DMS 273 treated with DMSO at 0.1 percent for 48 hours (cell line): ENCODE measurements at regions not wholly inside any gene's neighbourhood (a gene's known extent, or its start where the extent isn't known, plus 50 kb on each side); places are given as distances from the start of the nearest gene placed in this dataset.

Source experiments
- DNase-seq: peaks from one replicate; lab custom pipeline; 2025; lab: John Stamatoyannopoulos, UW

DNA sequence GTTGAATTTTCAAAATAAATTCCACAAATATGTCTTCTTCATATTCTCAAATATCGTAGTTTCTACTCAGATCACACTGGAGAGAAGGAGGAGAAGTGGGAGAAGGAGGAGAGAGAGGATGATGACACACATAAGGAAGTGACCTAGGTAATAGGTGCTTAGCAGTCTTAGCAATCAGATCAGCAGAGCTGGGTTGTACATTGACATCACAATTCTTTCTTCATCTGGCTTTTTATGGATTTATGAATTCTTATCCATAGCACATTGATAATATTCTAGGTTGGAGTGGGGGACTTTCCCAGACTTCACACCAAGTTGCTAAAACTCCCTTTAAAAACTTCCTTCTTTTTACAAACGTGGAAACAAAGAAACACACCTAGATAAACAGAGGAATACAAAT is 86.9 kb downstream of the FGF9 start:
- no peak for DNase-seq

GRCh38 chr13:21758441-21758840 is 87.6 kb downstream of the FGF9 start:
- DNase-seq, result no peak

DNA sequence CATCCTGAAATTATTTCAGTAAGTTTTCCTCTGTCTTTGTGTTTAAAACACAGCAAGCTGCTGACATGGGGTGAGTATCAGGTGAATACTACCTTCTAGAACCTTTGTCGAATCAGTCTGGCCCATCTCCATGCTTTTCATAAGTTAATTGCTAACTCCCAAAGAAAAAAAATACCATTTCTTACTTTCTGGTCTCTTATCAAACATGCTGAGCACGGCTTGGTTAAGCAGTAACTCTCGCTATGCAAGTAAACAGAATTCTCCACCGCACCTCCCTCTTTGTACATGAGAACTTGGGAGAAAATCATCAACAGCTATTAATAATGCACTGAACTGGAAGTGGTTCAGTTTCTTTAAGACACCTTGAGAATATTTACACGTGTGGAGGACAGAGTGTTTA is 88.6 kb downstream of the FGF9 start:
- no peak for DNase-seq

DNA sequence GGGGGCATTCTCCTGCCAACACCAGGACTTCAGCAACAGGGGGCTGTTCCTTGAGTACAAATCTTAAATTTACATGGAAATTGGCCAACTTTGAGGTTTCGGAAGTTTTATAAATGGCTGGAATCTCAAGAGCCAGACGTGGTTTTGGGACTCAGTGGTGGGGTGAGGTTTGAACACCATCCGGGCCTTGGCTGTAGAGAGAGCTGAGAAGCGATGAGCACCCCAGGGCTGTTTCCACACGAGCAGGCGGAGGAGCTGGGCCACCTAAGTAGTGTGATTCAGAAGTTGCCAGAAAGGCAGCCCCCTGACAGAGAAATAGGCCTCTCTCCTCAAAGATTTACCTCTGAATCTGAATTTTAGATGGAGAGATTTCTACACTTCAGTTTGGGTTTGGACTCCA is 89.0 kb downstream of the FGF9 start:
- no peak for DNase-seq

- DNase-seq, result no peak
These were observed 90.9 kb downstream of the FGF9 start for GRCh38 chr13:21761770-21762169.

DNA sequence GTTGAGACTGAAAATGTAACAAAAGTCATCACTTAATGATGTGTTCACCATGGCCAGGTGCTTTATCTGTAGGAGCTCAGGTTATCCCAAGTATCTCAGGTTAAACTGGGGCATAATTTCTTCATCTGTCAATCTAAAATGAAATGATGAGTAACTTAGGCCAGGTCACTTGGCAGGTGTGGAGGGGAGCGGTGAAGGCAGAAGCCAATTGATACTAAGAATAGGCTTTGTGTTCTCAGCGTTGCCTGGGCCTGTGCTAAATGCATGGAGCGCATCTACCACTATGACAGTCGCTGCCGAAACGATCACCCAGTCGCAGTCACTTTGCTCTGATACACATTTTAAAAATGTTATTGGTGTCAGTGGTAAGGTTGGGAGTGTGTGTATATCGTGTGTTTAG is 91.6 kb downstream of the FGF9 start:
- DNase-seq, result no peak

DNA sequence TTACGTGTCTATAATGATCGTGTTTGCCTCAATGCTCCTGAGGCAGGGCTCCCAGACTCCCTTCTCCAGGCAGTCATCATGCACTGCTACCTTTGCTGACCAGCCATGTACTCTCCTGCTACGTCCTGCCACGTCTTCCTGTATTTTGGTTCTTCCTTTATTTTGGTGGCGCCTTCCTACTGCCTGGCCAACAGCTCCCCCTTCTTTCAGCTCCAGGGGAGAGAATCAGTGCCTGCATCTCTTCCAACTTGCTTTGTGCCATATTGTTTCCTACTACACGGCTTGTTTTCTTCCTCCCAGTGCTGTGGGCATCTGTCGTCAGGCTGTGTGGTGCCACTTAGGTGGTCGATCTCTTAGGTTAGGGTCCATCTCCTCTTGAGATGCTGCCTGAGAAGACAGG is 96.2 kb downstream of the FGF9 start:
- no peak for DNase-seq

DNA sequence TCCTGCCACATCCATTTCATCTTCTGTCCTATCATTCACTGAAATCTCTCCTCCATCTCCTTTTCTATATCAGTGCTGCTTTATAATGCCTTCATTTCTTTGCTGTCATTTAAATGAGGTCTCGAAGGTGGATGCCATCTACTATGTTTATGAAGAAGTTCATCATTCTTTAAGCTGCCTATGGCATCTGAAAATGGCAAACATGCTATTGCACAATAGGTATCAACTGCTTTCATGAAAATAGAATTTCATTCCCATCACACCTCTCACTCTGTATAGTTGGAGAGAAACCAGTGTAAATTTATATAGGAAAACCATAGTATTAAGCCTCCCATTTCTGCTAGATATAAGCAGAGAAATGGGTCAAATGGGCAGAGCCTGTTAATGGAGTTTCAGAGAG is 100.2 kb downstream of the FGF9 start:
- DNase-seq, result no peak

- DNase-seq, result no peak
These were observed 106.3 kb downstream of the FGF9 start for GRCh38 chr13:21777166-21777565.

GRCh38 chr13:21777813-21778212 is 106.9 kb downstream of the FGF9 start:
- no peak for DNase-seq

DNA sequence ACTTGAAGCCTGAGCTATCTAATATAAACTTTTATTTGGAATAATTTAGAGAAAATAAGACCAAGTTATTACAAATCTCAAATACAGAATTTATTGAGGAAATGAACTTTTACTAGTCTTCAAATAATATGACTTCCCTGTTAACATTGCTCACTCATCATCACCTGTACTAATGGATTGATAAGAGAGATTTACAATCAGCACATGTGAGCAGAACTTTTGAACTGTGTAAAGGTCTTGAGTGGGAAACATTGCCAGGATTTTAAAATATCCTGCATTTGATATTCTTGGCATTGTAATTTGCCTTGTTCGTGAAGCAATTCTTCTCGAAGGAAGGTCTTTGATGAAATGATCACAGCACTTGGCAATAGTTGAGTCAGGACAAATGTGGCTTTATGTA is 111.9 kb downstream of the FGF9 start:
- no peak for DNase-seq

GRCh38 chr13:21785990-21786389 is 115.1 kb downstream of the FGF9 start:
- DNase-seq, result no peak

DNA sequence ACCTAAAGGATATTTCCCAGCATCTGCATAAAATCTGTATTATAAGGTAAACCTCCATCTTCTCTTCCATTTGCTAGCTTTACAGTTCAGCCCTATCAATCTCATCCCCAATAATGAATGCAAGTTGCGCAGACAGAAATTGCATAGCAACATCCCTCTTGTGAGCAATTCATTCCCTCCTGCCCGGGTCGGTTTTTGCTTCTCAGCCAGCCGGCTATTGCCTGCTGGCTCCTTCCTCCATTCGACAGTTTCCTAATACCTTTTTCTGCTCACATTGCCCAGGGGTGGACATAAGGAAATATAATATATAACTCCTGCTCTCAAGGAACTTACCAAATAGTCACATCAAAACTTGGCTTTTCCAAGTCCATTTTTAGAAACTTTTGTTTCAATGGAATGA is 125.2 kb downstream of the FGF9 start:
- DNase-seq, result no peak

GRCh38 chr13:21796775-21797514 is 126.1 kb downstream of the FGF9 start:
- no peak for DNase-seq

DNA sequence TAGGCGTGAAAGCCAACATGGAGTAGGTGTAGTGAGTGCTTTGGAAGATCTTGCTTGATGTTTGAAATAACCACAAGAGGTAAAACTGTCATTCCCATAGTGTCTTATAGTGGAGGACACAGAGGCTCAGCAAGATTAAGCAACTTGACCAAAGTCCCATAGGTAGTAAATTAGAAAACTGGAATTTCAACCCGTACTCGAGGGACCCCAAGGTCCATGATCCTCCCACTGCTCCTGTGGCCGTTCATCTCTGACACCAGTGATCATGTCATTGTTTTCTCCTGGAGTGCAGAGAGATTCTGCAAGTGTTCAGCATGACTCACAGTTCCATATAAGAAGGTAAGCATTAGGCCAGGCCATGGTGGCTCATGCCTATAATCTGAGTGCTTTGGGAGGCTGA is 126.9 kb downstream of the FGF9 start:
- DNase-seq, result no peak

DNA sequence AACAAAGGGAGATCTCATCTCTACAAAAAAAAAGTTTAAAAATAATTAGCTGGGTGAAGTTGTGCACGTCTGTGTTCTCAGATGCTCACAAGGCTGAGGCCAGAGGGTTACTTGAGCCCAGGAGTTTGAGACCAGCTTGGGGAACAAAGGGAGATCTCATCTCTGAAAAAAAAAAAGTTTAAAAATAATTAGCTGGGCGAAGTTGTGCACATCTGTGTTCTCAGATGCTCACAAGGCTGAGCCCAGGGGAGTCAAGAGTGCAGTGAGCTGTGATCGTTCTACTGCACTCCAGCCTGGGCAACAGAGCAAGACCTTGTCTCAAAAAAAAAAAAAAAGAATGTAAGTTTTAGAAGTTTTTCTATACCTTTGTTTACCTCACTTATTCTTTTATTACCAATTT is 127.3 kb downstream of the FGF9 start:
- no peak for DNase-seq

- no peak for DNase-seq
These were observed 128.8 kb downstream of the FGF9 start for GRCh38 chr13:21799671-21800070.

DNA sequence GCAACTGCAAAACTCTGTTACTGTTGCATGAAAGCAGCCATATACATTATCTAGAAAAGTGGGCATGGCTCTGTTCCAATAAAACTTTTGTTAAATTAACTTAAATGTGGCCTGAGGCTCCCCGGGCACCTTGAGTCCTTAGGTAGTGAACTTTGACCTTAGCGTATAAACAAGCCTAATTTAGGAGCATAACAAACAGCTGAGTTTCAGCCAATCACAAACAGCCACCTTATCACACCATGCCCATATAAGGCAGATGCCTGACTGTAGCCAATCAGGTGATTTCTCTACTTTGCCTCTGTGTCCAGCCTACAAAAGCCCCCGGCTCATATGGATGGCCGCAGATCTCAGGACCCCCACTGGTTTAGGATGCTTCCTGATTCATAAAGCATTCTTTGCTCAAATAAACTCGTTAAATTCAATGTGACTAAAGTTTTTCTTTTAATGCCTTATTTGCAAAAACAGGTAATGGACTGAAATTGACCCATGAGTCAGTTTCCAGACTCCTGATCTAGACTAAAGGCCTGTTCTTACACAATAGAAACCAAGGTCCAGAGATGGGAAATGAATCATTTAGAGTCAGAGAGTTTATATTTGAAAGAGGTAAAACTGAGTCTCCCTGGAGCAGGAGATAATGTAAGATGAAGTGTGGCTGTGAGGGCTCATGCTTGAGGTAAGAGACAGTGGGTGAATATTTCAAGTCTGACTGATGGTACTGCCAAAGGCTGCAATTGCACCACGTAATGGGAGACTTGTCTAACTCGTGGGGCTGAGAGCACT is 130.2 kb downstream of the FGF9 start:
- no peak for DNase-seq

DNA sequence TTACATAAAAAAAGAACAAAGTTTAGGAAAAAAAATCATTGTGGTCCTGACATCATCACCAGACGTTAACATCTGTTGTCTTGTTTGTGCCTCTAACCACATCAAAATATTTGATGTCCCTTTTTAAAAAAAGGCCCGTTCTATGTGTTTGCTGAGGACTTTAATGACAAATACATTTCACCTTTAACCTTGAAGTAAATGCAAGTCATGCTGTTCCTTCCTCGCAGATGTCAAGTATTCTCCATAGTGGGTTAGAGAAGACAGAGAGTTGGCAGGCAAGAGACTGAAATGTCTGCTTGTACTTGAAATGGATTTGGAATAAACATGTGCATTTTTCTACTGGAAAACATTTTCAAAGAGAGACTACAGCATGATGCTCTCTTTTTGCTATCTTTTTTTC is 134.9 kb downstream of the FGF9 start:
- no peak for DNase-seq

DNA sequence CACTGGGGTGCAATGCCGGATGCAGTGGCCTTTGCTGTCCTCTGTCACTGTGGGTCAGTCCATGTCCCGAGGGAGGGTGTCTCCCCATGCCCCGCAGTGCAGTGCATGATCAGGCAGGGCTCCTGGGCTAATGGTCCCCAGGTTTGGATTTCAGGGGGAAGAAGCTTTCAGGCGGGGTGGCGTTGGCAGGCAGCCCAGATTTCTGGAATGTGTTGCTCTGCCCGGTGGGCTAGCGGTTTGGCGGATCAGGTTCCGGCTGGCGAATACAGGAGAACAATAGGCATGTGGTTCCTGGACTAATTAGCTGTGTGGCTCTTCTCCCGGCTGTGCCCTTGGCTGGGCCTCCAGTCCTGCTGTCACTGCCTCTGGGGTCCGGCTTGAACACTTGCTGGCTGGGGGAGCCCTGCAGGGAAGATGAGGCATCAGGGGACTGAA is 141.3 kb downstream of the FGF9 start:
- no peak for DNase-seq

- DNase-seq, result no peak
These were observed 142.2 kb downstream of the FGF9 start for GRCh38 chr13:21813110-21813509.

GRCh38 chr13:21813844-21814243 is 143.0 kb downstream of the FGF9 start:
- no peak for DNase-seq

DNA sequence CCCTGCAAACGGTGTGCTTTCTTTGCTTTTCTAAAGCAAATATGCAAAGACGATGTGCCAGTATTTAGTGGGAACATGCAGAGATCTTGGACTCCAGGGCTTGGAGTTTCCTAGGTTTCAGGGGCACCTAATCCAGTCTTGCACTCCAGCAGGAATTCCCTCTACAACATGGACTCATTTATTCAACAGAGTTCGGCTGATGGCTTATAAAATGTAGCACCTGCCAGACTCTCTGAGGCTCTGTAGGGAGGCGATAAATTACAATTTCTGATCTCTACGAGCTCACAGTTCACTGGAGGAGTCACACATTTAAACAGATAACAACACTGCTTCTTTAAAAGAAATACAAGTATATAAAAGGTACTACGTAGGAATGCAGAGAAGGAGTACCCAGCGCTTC is 143.7 kb downstream of the FGF9 start:
- DNase-seq, result no peak

- DNase-seq, result no peak
These were observed 147.0 kb downstream of the FGF9 start for GRCh38 chr13:21817878-21818277.
